ENCODE measurements at regions not wholly inside any gene's neighbourhood (a gene's known extent, or its start where the extent isn't known, plus 50 kb on each side); places are given as distances from the start of the nearest gene placed in this dataset.

DNA sequence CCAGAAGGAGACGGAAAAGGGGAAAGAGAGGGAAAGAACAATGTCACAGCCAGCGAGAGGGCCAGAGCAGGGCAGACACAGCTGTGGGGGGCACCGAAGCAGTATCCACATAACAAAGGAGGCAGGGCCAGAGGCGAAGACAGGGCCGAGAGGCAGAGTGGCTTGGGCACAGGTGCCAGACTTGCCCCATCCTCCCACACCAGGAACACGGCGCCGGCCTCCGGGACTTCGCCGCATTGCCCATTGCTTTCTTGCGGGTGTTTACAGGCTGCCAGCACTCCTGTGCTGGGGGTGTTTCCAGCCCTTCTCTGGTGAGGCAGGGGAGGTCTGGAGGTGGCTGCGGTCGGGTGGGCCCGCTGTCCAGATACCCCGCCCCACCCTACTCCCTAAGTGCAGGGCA lies 78.0 kb downstream of the ENGASE start:
- TF ChIP-seq, protein P1, sequence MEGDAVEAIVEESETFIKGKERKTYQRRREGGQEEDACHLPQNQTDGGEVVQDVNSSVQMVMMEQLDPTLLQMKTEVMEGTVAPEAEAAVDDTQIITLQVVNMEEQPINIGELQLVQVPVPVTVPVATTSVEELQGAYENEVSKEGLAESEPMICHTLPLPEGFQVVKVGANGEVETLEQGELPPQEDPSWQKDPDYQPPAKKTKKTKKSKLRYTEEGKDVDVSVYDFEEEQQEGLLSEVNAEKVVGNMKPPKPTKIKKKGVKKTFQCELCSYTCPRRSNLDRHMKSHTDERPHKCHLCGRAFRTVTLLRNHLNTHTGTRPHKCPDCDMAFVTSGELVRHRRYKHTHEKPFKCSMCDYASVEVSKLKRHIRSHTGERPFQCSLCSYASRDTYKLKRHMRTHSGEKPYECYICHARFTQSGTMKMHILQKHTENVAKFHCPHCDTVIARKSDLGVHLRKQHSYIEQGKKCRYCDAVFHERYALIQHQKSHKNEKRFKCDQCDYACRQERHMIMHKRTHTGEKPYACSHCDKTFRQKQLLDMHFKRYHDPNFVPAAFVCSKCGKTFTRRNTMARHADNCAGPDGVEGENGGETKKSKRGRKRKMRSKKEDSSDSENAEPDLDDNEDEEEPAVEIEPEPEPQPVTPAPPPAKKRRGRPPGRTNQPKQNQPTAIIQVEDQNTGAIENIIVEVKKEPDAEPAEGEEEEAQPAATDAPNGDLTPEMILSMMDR (IDR thresholded peaks at IDR 0.05) = no peak
- TF ChIP-seq, protein P2, sequence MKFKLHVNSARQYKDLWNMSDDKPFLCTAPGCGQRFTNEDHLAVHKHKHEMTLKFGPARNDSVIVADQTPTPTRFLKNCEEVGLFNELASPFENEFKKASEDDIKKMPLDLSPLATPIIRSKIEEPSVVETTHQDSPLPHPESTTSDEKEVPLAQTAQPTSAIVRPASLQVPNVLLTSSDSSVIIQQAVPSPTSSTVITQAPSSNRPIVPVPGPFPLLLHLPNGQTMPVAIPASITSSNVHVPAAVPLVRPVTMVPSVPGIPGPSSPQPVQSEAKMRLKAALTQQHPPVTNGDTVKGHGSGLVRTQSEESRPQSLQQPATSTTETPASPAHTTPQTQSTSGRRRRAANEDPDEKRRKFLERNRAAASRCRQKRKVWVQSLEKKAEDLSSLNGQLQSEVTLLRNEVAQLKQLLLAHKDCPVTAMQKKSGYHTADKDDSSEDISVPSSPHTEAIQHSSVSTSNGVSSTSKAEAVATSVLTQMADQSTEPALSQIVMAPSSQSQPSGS (CRISPR knock-in tag; IDR thresholded peaks at IDR 0.05; ENCODE audit: borderline replicate concordance, low read depth) = no peak
- TF ChIP-seq, protein P3, sequence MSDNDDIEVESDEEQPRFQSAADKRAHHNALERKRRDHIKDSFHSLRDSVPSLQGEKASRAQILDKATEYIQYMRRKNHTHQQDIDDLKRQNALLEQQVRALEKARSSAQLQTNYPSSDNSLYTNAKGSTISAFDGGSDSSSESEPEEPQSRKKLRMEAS (CRISPR knock-in tag; IDR thresholded peaks at IDR 0.05) = no peak
- TF ChIP-seq ZNF232 (CRISPR knock-in tag; IDR thresholded peaks at IDR 0.05) (no peak), ESRRA (CRISPR knock-in tag; IDR thresholded peaks at IDR 0.05; ENCODE audit: borderline replicate concordance) (no peak), SOX15 (CRISPR knock-in tag; IDR thresholded peaks at IDR 0.05) (no peak)
- TF ChIP-seq, protein P4, sequence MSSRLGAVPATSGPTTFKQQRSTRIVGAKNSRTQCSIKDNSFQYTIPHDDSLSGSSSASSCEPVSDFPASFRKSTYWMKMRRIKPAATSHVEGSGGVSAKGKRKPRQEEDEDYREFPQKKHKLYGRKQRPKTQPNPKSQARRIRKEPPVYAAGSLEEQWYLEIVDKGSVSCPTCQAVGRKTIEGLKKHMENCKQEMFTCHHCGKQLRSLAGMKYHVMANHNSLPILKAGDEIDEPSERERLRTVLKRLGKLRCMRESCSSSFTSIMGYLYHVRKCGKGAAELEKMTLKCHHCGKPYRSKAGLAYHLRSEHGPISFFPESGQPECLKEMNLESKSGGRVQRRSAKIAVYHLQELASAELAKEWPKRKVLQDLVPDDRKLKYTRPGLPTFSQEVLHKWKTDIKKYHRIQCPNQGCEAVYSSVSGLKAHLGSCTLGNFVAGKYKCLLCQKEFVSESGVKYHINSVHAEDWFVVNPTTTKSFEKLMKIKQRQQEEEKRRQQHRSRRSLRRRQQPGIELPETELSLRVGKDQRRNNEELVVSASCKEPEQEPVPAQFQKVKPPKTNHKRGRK (CRISPR knock-in tag; IDR thresholded peaks at IDR 0.05; ENCODE audit: borderline replicate concordance) = no peak
- TF ChIP-seq, protein P5, sequence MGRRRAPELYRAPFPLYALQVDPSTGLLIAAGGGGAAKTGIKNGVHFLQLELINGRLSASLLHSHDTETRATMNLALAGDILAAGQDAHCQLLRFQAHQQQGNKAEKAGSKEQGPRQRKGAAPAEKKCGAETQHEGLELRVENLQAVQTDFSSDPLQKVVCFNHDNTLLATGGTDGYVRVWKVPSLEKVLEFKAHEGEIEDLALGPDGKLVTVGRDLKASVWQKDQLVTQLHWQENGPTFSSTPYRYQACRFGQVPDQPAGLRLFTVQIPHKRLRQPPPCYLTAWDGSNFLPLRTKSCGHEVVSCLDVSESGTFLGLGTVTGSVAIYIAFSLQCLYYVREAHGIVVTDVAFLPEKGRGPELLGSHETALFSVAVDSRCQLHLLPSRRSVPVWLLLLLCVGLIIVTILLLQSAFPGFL (CRISPR knock-in tag; IDR thresholded peaks at IDR 0.05; ENCODE audit: borderline replicate concordance) = no peak

Data from WTC11 (cell line).